AG04449 (cell line): ENCODE measurements at regions not wholly inside any gene's neighbourhood (a gene's known extent, or its start where the extent isn't known, plus 50 kb on each side); places are given as distances from the start of the nearest gene placed in this dataset.

Source experiments
- CTCF ChIA-PET: fragments of 350-600 bp; formaldehyde crosslinking; extraction: SDS; loops from one replicate; lab custom pipeline; 2021; ENCODE audit warnings: antibody characterized with exemption; lab: Yijun Ruan, JAX
- POLR2A ChIA-PET: fragments of 400-600, 350-600 bp; formaldehyde crosslinking; extraction: SDS; loops from one replicate; lab custom pipeline; 2020; ENCODE audit warnings: antibody characterized with exemption, inconsistent platforms; lab: Yijun Ruan, JAX
- DNase-seq: peaks from one replicate; pipeline ENCODE4 v3.0.0-alpha.2; 2010; ENCODE audit warnings: low read depth, low spot score
- H3K4me3 ChIP-seq: 2 replicates; pipeline ENCODE4 v1.5.1; 2011; ENCODE audit warnings: low read depth, mild to moderate bottlenecking, control low read depth, low read length
- CTCF ChIP-seq: IDR thresholded peaks from one replicate; pipeline ENCODE4 v1.5.1; 2011; ENCODE audit warnings: mild to moderate bottlenecking, moderate library complexity, low read length, control low read depth, inconsistent platforms; ENCODE audit not compliant: insufficient read depth; ENCODE audit errors: missing control alignments

DNA sequence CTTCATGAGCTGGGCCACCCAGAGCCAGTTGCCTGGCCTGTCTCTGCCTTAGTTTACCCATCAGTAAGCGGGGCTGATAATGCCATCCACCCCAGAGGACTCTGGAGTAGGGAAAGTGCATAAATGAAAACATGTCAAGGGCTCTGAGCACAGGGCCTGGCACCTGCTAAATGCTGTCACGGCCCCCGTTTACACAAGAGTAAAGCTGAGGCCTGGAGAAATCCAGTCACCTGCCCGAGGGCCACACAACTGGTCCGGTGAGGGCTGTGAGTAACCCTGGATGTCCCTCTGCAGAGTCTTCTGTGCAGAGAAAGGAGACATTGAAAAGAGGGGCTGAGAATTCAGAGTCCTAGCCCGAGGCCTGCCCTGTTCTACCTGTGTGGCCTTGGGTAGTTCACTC is 110.6 kb upstream of the ANO1 start:
- CTCF ChIA-PET, result no interaction called here
- no peak for TF ChIP-seq CTCF
- POLR2A ChIA-PET, result no interaction called here
- H3K4me3 ChIP-seq, result no peak overlapping the region
- no peak for DNase-seq

- TF ChIP-seq CTCF, result no peak
- no peak for DNase-seq
- ChIA-PET POLR2A (no interaction called here), CTCF (no interaction called here)
- H3K4me3 ChIP-seq, result no peak overlapping the region
Observed at GRCh38 chr11:69968396-69969347, 109.4 kb upstream of the ANO1 start.

- CTCF ChIA-PET, result no interaction called here
- DNase-seq, result no peak
- no peak overlapping the region for H3K4me3 ChIP-seq
- no peak for TF ChIP-seq CTCF
- POLR2A ChIA-PET, result no interaction called here
Observed at GRCh38 chr11:69969890-69970784, 108.0 kb upstream of the ANO1 start.

DNA sequence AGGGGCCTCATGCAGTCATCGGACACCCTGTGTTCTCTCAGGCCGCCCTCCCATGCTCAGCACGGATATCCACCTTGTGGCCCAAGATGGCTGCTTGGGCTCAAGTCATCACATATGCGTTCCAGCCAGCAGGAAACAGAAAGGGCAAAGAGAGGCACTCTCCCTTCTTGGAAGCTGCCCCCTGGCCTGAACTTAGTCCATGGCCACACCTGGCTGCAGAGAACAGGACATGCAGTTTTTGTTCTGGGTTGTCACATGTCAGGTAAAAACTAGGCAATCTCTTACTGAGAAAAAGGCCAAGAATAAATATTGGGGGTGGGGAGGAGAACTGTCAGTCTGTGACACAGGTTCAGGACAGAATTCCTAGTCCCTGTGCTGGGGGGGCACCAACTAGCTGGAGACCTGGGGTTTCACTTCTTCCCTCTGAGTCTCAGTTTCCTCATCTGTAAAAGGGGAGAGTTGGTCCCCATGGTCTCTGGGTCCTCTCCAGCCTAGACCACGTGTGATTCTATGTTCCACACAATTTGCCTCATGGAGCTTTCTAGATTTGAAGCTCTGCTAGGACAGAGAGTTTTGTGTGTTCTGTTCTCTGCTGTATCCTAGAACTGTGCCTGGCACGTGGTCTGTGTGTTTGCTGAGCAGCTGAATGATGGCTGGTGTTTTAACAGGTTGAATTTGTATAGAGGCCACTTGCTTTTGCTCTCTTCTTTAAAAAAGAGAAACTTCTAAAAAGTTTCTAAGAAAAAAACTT is 107.2 kb upstream of the ANO1 start:
- ChIA-PET POLR2A (no interaction called here), CTCF (no interaction called here)
- no peak for DNase-seq
- H3K4me3 ChIP-seq, result no peak overlapping the region
- TF ChIP-seq CTCF, result no peak

- TF ChIP-seq CTCF, result no peak
- ChIA-PET POLR2A (no interaction called here), CTCF (no interaction called here)
- no peak for DNase-seq
- H3K4me3 ChIP-seq, result no peak overlapping the region
Observed at GRCh38 chr11:69971741-69972140, 106.4 kb upstream of the ANO1 start.
